ENCODE measurements at regions not wholly inside any gene's neighbourhood (a gene's known extent, or its start where the extent isn't known, plus 50 kb on each side); places are given as distances from the start of the nearest gene placed in this dataset.
"Not testable (repeated sequence)": the region's sequence is repeated elsewhere in the genome, so short reads cannot be mapped to it uniquely, and the experiment has no call there.

DNA sequence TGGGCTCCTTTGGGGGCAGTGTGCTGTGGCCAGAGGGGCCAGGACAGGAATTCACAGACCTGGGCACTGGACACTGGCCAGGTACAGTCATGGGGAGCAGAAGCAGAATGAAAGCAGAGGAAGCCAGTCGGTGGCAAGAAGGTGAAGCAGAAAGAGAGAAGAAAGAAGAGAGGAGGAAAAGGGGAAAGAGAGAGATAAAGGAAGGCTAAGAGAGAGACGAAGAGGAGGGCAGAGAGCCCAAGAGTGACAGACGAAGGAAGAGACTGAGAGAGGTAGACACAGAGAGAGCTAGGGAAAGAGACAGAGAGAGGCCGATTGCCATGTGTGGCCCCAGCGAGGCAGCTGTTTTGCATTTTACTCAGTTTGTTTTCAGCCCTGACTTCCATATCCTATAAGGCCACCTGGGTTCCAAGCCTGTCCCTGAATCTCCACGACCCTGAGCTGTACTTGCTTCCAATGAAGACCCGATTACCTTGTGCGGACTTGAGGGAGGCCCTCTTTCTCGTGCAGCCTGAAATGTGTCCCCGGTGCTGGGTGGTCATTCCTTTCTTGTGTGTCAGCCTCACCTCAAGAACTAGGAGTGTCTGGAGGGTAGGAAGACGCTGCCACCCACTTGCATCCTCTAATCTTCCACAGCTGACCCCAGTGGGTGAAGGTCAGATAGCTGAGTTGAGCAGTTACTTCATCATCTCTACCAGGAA is 73.9 kb downstream of the LSM3 start:
- DNase-seq (ENCODE audit: low read depth): peak; percentile 71

DNA sequence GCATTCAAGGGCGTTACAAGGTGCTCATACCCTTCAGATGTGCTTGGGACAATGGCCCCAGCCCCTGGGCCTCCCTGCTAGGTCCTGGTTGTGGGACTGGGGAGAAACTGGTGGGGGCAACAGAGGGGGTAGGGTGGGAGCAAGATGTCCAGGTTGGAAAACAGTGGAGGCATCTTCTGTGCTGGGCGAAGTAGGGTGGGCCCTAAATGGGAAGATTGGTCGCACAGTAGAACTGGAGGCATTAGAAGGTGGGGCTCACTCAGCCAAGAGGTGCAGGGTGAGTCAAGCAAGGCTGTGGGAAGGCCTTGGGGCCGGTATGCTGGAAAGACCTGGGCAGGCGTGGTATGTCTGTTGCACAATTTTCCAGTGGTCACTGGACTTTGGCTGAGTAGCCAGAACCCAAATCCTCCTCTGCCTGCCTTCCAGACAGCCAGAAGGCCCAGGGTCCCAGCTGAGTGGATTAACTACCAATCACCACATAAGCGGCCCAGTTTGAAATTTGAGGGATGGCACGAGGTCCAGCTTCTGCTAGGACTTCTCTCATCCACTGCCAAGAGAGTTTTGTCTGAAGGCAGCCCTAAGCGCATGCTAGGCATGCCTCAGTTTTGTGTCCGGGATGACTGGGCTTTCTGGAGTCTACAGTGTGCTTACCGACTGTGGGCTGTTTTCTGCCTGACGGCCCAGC is 74.5 kb downstream of the LSM3 start:
- DNase-seq (ENCODE audit: low read depth): peak; percentile 80

DNA sequence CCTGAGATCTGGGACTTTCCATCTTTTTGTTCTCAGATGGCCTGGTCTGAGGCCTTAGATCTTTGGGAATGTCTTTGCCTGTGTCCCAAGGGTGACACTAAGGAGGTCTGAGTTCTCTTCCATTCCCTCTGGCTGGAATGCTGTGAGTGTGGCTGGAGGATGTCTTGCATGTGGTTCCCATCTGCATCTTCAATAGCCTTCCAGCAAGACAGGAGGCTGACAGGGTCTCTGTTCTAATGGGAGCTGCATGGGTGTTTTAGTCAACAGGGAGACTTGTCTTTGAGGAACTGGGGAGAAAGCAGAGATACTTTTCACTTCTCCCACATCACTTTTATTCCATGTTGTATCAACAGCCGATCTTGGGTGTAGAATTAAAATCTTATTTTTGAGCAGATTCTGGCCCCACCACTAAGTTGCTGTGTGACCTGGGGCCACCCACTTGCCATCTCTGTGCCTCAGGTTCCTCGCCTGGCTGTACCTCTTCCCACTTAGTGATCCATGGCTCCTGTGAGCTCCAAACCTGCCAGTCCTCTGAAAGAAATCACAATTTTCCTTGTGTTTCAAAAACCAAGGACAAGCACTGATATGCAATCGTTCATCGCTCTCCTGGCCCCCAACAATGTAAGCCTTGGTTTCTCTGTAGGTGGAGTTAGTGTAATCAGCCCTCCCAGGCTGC is 75.2 kb downstream of the LSM3 start:
- no peak for DNase-seq (ENCODE audit: low read depth)

GRCh38 chr3:14254812-14255702 is 76.4 kb downstream of the LSM3 start:
- no peak for DNase-seq (ENCODE audit: low read depth)

DNA sequence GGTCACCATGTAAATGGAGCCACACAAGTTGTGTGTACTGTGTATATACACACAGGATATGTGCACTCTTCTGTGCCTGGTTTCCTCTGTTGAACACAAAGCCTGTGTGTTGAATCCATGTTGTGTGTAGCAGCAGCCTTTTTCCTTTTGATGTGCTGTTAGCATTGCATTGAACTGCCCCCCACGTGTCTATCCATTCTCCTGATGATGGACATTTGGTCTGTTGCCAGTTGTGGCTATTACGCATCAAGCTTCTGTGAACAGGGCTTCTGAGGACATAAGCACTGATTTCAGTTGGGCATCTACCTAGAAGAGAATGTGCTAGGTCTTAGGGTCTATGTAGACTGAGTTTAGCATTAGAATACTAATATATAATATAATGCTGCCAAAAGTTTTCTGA is 77.4 kb downstream of the LSM3 start:
- DNase-seq (ENCODE audit: low read depth): peak; percentile 60

- no peak for DNase-seq (ENCODE audit: low read depth)
Measured at GRCh38 chr3:14256561-14257342, 78.1 kb downstream of the LSM3 start.

DNA sequence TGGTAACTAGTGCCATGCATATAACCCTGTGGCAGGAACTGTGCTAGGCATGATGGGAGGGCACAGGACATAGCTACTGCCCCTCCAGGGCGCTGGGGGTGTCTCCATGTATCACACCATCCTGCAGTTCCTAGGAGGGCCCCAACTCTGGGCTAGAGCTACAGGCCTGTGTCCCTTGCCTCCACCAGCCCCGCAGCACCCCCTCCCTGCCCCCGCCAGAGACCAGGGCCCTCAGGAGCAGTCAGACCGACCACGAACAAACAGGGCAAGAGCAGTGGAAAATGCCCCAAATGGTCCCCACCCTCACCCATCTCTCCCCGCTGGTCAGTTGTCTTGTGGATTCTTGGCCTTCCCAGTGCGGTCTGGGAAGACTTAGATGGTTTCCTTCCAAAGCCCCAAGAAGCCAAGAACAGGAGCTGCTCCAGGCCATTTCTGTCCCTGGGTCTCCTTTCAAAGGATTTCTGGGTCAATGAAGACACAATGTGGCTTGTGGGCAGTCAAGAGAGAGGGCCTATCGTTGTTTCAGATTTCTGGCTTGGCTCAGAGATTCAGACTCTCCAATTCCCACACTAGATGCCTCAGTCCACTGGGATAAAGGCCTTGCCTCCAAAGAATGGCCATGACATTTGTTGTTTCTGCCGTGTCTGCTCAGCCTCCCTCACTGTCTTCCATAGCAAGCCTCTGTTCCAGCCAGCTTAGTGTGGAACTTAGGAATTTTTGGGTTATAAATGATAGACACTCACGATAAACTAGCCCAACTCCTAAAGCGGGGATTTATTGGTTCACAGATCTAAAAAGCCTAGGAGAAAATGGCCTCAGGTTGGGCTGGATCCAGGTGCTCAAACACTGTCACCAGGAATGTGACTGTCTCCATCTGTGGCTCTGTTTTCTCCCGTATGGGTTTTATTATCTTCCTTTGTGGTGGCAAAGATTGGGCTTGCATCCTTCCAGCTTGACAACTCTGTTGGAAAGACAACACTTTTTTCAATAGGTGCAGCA is 80.6 kb downstream of the LSM3 start:
- DNase-seq (ENCODE audit: low read depth): peak; percentile 56

GRCh38 chr3:14260463-14260862 is 81.8 kb downstream of the LSM3 start:
- DNase-seq (ENCODE audit: low read depth): no peak

DNA sequence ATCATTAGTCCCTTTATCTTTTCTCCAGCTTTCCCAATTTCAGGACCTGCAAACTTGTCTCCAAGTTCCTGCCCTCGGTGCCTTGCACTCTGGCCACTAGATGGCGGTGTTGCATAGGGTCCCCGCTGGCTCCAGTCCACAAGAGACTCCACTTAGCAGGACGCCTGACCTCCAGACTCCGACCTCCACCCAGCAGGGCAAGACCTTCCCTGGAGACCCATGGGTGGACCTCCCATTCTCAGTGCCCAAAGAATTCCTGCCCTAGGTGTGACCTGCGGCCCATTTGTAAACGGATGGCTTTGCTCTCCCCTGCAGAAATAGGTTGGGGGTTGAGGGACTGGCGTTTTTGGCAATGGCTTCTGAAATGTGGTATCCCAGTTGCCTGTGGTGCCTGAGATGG is 82.6 kb downstream of the LSM3 start:
- peak; percentile 61 for DNase-seq (ENCODE audit: low read depth)

- DNase-seq (ENCODE audit: low read depth): no peak
Measured at GRCh38 chr3:14262212-14262611, 83.6 kb downstream of the LSM3 start.

DNA sequence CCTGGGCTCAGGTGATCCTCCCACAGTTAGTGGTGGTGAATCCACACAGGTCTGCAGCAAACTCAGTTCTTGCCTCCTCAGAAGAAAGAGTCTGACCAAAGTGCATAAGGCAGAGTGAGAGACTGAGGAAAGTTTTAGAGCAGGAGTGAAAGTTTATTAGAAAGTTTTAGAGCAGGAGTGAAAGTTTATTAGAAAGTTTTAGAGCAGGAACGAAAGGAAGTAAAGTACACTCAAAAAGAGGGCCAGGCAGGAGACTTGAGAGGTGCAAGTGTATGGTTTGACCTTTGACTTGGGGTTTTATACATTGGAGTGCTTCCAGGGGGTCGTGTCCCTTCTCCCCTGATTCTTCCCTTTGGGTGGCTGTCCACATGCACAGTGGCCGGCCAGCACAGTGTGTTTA is 84.2 kb downstream of the LSM3 start:
- no peak for DNase-seq (ENCODE audit: low read depth)

GRCh38 chr3:14263317-14264005 is 84.8 kb downstream of the LSM3 start:
- DNase-seq (ENCODE audit: low read depth): no peak

DNA sequence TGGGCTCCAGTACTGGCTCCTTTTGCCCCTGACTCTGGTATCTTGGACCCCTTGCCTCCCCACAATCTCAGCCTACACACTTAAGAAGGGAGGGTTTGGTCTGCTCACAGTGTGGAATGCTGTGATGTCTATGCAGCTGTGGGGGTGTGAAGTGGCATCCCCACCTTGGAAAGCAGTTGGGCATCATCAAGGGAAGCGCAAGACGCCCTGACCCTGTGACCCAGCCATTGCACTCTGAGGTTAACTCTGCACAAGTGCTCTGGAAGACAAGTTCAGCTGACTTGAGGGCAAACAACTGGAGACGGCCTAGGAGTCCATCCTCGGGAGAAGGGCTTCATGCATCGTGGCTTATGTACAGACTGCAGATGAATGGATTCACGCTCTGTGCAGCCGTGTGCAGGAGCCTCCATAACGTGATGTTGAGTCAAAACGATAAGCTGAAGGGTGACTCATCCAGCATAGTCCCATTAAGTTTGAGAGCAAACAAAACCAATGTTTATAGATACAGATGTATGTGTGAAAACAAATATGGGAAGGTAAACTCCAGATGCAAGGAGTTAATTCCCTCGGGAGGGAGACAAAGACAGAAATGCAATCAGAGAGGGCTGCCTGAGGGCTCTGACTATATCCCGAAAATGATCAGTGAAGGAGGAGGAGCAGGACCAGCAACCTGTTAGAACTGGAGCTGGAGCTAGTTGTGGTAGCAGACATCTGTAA is 86.8 kb downstream of the LSM3 start:
- DNase-seq (ENCODE audit: low read depth): peak; percentile 77

- peak; percentile 40 for DNase-seq (ENCODE audit: low read depth)
Measured at GRCh38 chr3:14266361-14266760, 87.7 kb downstream of the LSM3 start.

- peak; percentile 36 for DNase-seq (ENCODE audit: low read depth)
Measured at GRCh38 chr3:14267976-14268375, 89.4 kb downstream of the LSM3 start.

DNA sequence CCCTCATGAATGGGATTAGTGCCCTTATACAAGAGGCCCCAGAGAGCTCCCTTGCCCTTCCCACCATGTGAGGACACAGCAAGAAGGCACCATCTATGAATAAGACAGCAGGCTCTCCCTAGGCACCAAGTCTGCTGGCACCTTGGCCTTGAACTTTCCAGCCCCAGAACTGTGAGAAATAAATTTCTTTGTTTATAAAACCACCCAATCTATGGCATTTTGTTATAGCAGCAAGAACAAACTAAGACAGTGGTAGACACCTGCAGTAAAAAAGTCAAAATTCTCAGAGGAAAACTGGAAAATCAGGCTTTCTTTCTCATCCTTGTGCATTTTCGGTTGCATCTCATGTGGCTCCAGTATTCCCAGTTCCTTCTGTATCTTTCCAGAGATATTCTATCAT is 90.3 kb downstream of the LSM3 start:
- DNase-seq (ENCODE audit: low read depth): no peak

- DNase-seq (ENCODE audit: low read depth): not testable (repeated sequence)
Measured at GRCh38 chr3:14272041-14272958, 93.7 kb downstream of the LSM3 start.
